ENCODE measurements at regions not wholly inside any gene's neighbourhood (a gene's known extent, or its start where the extent isn't known, plus 50 kb on each side); places are given as distances from the start of the nearest gene placed in this dataset.

GRCh38 chr4:36961420-36961819 lies 283.1 kb upstream of the NWD2 start:
- no peak for DNase-seq (ENCODE audit: low spot score)

GRCh38 chr4:36966756-36967460 lies 277.6 kb upstream of the NWD2 start:
- DNase-seq (ENCODE audit: low spot score), result no peak

GRCh38 chr4:36979533-36979932 lies 265.0 kb upstream of the NWD2 start:
- DNase-seq (ENCODE audit: low spot score), result peak; percentile 91

GRCh38 chr4:36990128-36990872 lies 254.2 kb upstream of the NWD2 start:
- DNase-seq (ENCODE audit: low spot score), result no peak

- no peak for DNase-seq (ENCODE audit: low spot score)
Observed at GRCh38 chr4:36997727-36998126, 246.8 kb upstream of the NWD2 start.

GRCh38 chr4:37000281-37000680 lies 244.3 kb upstream of the NWD2 start:
- DNase-seq (ENCODE audit: low spot score), result no peak

GRCh38 chr4:37001688-37002436 lies 242.7 kb upstream of the NWD2 start:
- DNase-seq (ENCODE audit: low spot score), result no peak

- DNase-seq (ENCODE audit: low spot score), result no peak
Observed at GRCh38 chr4:37002625-37003024, 241.9 kb upstream of the NWD2 start.

- peak; percentile 81 for DNase-seq (ENCODE audit: low spot score)
Observed at GRCh38 chr4:37008199-37008598, 236.3 kb upstream of the NWD2 start.

GRCh38 chr4:37014584-37014983 lies 230.0 kb upstream of the NWD2 start:
- no peak for DNase-seq (ENCODE audit: low spot score)

GRCh38 chr4:37015391-37015790 lies 229.2 kb upstream of the NWD2 start:
- DNase-seq (ENCODE audit: low spot score), result no peak

- no peak for DNase-seq (ENCODE audit: low spot score)
Observed at GRCh38 chr4:37023504-37023903, 221.0 kb upstream of the NWD2 start.

GRCh38 chr4:37023996-37024395 lies 220.5 kb upstream of the NWD2 start:
- no peak for DNase-seq (ENCODE audit: low spot score)

- no peak for DNase-seq (ENCODE audit: low spot score)
Observed at GRCh38 chr4:37040816-37041215, 203.7 kb upstream of the NWD2 start.

- DNase-seq (ENCODE audit: low spot score), result no peak
Observed at GRCh38 chr4:37043342-37043741, 201.2 kb upstream of the NWD2 start.

- no peak for DNase-seq (ENCODE audit: low spot score)
Observed at GRCh38 chr4:37051111-37051510, 193.4 kb upstream of the NWD2 start.

GRCh38 chr4:37051866-37052265 lies 192.7 kb upstream of the NWD2 start:
- no peak for DNase-seq (ENCODE audit: low spot score)

GRCh38 chr4:37054531-37055077 lies 189.9 kb upstream of the NWD2 start:
- no peak for DNase-seq (ENCODE audit: low spot score)

- DNase-seq (ENCODE audit: low spot score), result no peak
Observed at GRCh38 chr4:37058826-37059225, 185.7 kb upstream of the NWD2 start.

GRCh38 chr4:37066159-37066558 lies 178.4 kb upstream of the NWD2 start:
- peak; percentile 21 for DNase-seq (ENCODE audit: low spot score)

- DNase-seq (ENCODE audit: low spot score), result no peak
Observed at GRCh38 chr4:37068580-37068979, 176.0 kb upstream of the NWD2 start.

GRCh38 chr4:37070041-37070440 lies 174.5 kb upstream of the NWD2 start:
- DNase-seq (ENCODE audit: low spot score), result no peak
